ENCODE measurements at regions not wholly inside any gene's neighbourhood (a gene's known extent, or its start where the extent isn't known, plus 50 kb on each side); places are given as distances from the start of the nearest gene placed in this dataset.

DNA sequence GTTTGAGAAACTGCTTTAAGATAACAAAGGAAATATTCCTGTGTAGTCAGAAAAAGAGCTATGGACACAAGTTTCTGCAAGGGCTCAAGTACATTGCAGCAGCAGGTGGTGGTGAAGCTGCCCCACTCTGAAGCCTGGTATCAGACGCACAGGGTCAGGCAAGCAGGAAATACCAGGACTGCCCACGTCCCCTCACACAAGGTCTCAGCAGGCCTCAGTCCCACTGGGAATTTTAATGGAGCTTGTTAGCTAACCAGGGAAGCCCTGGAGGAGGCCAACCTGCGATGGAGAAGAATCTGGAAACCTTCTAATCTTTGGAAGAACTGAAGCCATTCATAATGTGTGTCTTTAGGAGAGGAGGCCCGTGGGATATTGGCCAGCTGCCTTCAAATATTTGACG lies 168.3 kb downstream of the UXS1 start:
- Histone ChIP-seq H3K4me1 (ENCODE audit: control insufficient read depth, insufficient read depth, low read length) (peaks cover 5% of the 10 kb centered on the region), H3K4me2 (ENCODE audit: low read length) (no peak overlapping the region), H3K9ac (ENCODE audit: low read depth, low read length) (no peak overlapping the region), H3K27me3 (ENCODE audit: control insufficient read depth, insufficient read depth, low read length) (peaks cover 26% of the 10 kb centered on the region), H3K4me3 (ENCODE audit: low read length) (no peak overlapping the region), H3K9me3 (replicated peaks; ENCODE audit: low read length) (no peaks in the 10 kb centered on the region), H3K36me3 (ENCODE audit: insufficient read depth, low read length) (no peaks in the 10 kb centered on the region)

DNA sequence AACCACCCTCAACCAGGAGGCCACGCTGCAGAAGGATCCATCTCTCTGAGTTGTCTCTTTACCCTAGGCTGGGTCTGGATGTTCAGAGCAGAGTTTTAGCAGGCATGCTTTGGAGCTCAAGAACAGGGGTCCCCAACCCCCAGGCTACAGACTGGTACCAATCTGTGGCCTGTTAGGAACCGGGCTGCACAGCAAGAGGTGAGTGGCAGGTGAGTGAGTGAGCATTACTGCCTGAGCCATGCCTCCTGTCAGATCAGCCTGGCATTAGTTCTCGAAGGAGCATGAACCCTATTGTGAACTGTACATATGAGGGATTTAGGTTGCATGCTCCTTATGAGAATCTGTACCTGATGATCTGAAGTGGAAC lies 172.5 kb downstream of the UXS1 start:
- no peaks in the 10 kb centered on the region for H3K36me3 ChIP-seq (ENCODE audit: insufficient read depth, low read length)
- H3K4me1 ChIP-seq (ENCODE audit: control insufficient read depth, insufficient read depth, low read length): no peaks in the 10 kb centered on the region
- H3K4me3 ChIP-seq (ENCODE audit: low read length): no peak overlapping the region
- no peak overlapping the region for H3K9ac ChIP-seq (ENCODE audit: low read depth, low read length)
- H3K9me3 ChIP-seq (replicated peaks; ENCODE audit: low read length): no peaks in the 10 kb centered on the region
- H3K27me3 ChIP-seq (ENCODE audit: control insufficient read depth, insufficient read depth, low read length): peaks cover 35% of the 10 kb centered on the region
- no peak overlapping the region for H3K4me2 ChIP-seq (ENCODE audit: low read length)

DNA sequence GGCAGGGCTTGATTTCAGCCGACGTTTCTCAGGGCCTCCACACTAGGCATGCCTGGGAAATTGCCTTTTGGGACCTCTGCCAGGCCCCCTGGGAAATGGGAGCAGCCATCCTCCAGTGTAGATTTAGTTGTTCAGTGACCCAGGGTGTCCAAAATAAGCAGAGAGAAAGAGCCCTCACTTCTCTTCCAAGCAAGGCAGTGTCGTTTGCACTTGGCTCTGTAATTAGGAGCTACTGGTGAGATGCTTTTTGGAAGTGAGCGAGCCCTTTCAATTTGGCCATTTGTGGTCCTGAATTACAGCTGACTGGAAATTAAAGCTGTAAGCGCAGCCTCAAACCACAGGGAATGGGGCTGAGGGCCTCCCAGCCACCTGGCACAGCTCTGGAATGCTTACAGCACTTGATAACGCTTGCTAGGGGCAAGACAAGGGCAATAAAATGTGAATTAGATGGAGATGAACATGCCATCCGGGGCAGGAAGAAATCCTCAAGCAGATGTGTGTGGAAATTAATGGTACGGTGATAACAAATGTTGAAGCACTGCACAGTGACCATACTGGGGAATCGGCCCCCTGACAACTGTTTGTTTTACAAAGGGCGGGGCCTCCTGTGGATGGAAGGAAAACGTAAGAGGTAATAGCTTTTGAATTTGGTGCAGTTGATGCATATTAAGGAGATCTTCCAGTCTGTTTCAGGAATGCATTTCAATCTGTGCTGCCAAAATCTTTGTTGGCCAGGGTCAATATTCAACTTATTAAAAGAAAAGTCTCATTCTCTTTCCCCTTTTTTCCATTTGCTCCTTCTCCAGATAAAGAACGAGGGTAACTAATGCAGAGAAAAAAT lies 173.1 kb downstream of the UXS1 start:
- H3K4me3 ChIP-seq (ENCODE audit: low read length): no peak overlapping the region
- no peak overlapping the region for H3K4me2 ChIP-seq (ENCODE audit: low read length)

DNA sequence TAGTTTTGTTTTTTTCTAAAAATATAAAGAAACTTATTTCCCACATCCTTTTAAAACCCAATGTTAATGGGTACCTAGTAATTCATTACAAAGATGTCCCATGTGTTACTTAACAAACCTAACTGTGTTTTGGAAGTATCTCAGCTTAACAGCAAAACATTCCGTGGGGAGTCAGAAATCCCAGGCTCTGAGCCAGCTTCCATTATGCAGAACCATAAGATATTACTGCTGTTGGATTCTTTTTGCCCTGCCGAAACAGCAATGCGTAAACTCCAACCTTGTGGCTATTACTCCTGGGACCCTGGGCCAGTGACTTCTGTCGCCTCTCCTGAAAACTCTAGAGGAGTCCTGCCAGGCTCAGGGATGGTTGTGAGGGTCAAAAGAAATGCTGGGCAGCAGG lies 174.1 kb downstream of the UXS1 start:
- H3K9me3 ChIP-seq (replicated peaks; ENCODE audit: low read length): no peaks in the 10 kb centered on the region
- H3K4me2 ChIP-seq (ENCODE audit: low read length): no peak overlapping the region
- peaks cover 36% of the 10 kb centered on the region for H3K27me3 ChIP-seq (ENCODE audit: control insufficient read depth, insufficient read depth, low read length)
- H3K9ac ChIP-seq (ENCODE audit: low read depth, low read length): no peak overlapping the region
- H3K4me3 ChIP-seq (ENCODE audit: low read length): no peak overlapping the region
- no peaks in the 10 kb centered on the region for H3K4me1 ChIP-seq (ENCODE audit: control insufficient read depth, insufficient read depth, low read length)
- H3K36me3 ChIP-seq (ENCODE audit: insufficient read depth, low read length): no peaks in the 10 kb centered on the region

More for the DNA sequence above, 173.1 kb downstream of the UXS1 start:
- Histone ChIP-seq H3K27me3 (ENCODE audit: control insufficient read depth, insufficient read depth, low read length) (peaks cover 36% of the 10 kb centered on the region), H3K36me3 (ENCODE audit: insufficient read depth, low read length) (no peaks in the 10 kb centered on the region), H3K9ac (ENCODE audit: low read depth, low read length) (no peak overlapping the region), H3K9me3 (replicated peaks; ENCODE audit: low read length) (no peaks in the 10 kb centered on the region), H3K4me1 (ENCODE audit: control insufficient read depth, insufficient read depth, low read length) (no peaks in the 10 kb centered on the region)

DNA sequence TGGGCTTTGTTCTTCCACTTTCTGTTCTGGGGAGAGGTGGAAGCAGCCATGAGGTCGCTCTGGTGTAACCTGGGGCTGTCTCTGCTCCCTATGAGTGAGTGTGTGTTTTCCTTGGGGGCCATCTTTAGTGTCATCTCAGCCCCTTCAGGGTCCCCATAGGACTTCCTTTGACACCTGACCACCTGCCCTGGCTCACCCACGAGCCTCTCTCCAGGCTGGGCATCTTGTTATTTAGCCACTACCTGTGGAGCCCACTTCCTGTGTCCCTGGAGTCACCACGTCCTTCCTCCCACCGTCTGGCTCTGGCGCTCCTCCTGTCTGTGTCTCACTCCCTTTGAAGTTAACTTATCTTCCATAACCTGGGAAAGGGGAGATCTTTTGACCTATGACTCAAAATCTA lies 176.0 kb downstream of the UXS1 start:
- peaks cover 26% of the 10 kb centered on the region for H3K27me3 ChIP-seq (ENCODE audit: control insufficient read depth, insufficient read depth, low read length)
- no peaks in the 10 kb centered on the region for H3K36me3 ChIP-seq (ENCODE audit: insufficient read depth, low read length)
- no peak overlapping the region for H3K9ac ChIP-seq (ENCODE audit: low read depth, low read length)
- no peaks in the 10 kb centered on the region for H3K4me1 ChIP-seq (ENCODE audit: control insufficient read depth, insufficient read depth, low read length)
- no peaks in the 10 kb centered on the region for H3K9me3 ChIP-seq (replicated peaks; ENCODE audit: low read length)
- H3K4me2 ChIP-seq (ENCODE audit: low read length): no peak overlapping the region
- H3K4me3 ChIP-seq (ENCODE audit: low read length): no peak overlapping the region

DNA sequence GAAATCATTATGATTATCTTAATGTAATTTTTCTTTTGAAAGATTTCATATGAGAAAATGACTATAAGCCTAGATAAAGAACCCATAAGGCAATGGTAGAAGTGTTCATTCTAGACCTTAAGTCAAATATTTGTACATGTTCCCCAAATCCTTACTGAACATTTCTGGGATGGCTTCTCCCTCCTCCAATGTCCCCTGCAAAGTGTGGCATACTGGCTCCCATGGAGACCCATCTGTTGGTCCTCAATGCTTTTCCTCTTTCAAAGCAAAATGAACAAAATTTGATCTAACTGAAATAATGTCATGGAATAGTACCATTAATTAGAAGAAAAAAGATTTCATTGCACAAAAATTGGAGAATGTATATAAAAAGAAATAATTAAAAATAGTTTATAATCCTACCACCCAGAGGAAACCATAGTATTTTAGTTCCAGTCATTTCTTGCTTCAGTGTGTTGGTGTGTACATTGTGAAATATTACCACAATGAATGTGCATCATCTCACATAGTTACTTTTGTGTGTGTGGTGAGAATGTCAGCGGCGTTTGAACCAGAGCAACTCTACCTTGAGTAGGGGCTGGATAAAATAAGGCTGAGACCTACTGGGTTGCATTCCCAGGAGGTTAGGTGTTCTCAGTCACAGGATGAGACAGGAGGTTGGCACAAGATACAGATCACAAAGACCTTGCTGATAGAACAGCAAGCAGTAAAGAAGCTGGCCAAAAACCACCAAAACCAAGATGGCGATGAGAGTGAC lies 181.3 kb downstream of the UXS1 start:
- Histone ChIP-seq H3K4me1 (ENCODE audit: control insufficient read depth, insufficient read depth, low read length) (no peaks in the 10 kb centered on the region), H3K27me3 (ENCODE audit: control insufficient read depth, insufficient read depth, low read length) (peaks cover 3% of the 10 kb centered on the region)

DNA sequence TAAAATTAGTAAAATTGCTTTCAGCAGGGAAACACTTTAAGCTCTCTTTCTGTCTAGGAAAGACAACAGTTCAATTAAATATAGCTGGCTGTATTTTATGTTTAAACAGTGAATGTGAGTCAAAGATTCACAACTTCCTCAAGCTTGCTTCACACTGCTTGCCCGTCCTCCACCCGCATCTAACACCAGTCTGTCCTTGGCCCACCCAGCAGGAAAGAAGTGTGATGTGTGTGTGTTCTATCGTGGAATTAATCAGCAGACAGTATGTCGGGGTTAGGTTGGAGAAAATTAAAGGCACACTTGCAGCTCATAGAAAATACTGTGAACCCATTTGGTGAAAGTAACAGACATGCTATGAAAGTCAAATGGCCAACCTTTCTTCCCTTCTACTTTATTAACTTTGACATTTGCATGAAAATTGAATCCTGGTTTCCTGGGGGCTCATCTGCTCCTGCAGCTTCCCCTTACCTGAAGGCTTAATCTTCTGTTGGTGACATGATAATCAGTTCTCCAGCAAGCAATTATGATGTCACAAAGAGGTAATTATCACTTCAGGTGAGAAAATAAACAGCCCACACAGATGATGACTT lies 182.0 kb downstream of the UXS1 start:
- no peak overlapping the region for H3K4me2 ChIP-seq (ENCODE audit: low read length)
- no peaks in the 10 kb centered on the region for H3K4me1 ChIP-seq (ENCODE audit: control insufficient read depth, insufficient read depth, low read length)
- no peaks in the 10 kb centered on the region for H3K36me3 ChIP-seq (ENCODE audit: insufficient read depth, low read length)
- peaks cover 3% of the 10 kb centered on the region for H3K27me3 ChIP-seq (ENCODE audit: control insufficient read depth, insufficient read depth, low read length)
- no peak overlapping the region for H3K9ac ChIP-seq (ENCODE audit: low read depth, low read length)
- H3K4me3 ChIP-seq (ENCODE audit: low read length): no peak overlapping the region
- no peaks in the 10 kb centered on the region for H3K9me3 ChIP-seq (replicated peaks; ENCODE audit: low read length)

More for the DNA sequence above, 181.3 kb downstream of the UXS1 start:
- no peaks in the 10 kb centered on the region for H3K9me3 ChIP-seq (replicated peaks; ENCODE audit: low read length)
- H3K36me3 ChIP-seq (ENCODE audit: insufficient read depth, low read length): no peaks in the 10 kb centered on the region
- H3K9ac ChIP-seq (ENCODE audit: low read depth, low read length): no peak overlapping the region
- no peak overlapping the region for H3K4me2 ChIP-seq (ENCODE audit: low read length)
- H3K4me3 ChIP-seq (ENCODE audit: low read length): no peak overlapping the region

DNA sequence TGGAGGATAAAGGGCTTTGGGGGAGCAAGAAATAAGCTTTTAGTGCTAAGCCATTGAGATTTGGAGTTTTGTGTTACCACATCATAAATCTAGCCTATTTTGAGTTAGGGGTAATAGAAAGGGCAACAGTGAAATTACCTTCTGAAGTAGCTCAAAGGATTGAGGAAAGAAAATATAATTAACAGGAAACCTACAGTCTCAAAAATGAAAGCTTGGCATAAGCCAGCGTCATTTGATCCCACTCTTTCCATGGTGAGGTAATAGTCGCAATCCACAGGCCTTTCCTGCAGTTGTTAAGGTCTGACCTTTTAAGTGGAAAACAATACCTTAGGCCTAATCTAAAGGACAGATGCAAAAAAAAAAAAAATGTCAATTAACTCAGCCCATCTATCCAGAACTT lies 182.7 kb downstream of the UXS1 start:
- H3K27me3 ChIP-seq (ENCODE audit: control insufficient read depth, insufficient read depth, low read length): no peaks in the 10 kb centered on the region
- no peaks in the 10 kb centered on the region for H3K36me3 ChIP-seq (ENCODE audit: insufficient read depth, low read length)
- no peak overlapping the region for H3K4me3 ChIP-seq (ENCODE audit: low read length)
- H3K4me2 ChIP-seq (ENCODE audit: low read length): no peak overlapping the region
- H3K9ac ChIP-seq (ENCODE audit: low read depth, low read length): no peak overlapping the region
- no peaks in the 10 kb centered on the region for H3K9me3 ChIP-seq (replicated peaks; ENCODE audit: low read length)
- no peaks in the 10 kb centered on the region for H3K4me1 ChIP-seq (ENCODE audit: control insufficient read depth, insufficient read depth, low read length)

DNA sequence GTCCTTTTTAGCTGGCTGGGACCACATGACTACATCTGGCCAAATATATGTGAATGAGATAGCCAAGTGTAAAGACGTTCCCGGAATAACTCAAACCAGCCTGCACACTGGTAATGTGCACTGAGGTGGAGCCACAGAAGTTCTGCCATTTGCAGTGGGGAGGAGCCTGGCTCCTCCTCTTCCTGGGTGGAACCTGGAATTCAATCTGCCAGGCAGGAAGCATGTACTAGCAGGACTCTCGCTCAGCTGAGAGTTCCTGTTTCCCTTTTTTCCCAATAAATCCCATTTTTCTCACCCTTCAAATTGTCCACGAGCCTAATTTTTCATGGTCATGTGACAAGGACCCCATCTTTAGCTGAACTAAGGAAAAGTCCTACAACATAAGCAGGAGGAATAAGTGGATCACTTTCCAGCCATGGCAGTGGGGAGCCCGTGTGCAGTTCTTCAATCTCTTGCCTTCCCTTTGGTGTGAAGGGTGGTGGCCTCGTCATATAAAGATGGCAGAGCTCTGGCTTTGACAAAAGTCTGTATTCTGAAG lies 183.2 kb downstream of the UXS1 start:
- Histone ChIP-seq H3K27me3 (ENCODE audit: control insufficient read depth, insufficient read depth, low read length) (no peaks in the 10 kb centered on the region), H3K4me2 (ENCODE audit: low read length) (no peak overlapping the region), H3K4me1 (ENCODE audit: control insufficient read depth, insufficient read depth, low read length) (no peaks in the 10 kb centered on the region), H3K9ac (ENCODE audit: low read depth, low read length) (no peak overlapping the region), H3K9me3 (replicated peaks; ENCODE audit: low read length) (no peaks in the 10 kb centered on the region), H3K4me3 (ENCODE audit: low read length) (no peak overlapping the region), H3K36me3 (ENCODE audit: insufficient read depth, low read length) (no peaks in the 10 kb centered on the region)

DNA sequence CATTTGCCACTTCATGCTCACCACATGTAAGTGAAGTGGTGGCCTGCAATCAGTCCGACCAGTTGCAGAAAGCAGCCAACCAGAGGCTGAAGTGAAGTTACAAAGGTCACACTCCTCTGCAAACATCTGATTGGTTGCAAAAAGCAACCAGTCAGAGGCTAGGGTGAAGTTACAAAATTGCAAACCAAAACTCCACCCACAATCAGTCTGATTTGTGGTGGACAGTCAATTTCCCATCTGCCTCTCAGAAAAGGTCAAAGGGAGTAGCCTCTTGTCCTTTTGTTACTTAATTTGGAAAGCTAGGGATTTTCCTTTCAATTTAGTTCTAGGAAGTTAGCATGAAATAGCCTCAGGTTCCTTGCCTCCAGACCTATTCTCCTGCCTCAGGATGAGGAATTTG lies 185.0 kb downstream of the UXS1 start:
- Histone ChIP-seq H3K9ac (ENCODE audit: low read depth, low read length) (no peak overlapping the region), H3K27me3 (ENCODE audit: control insufficient read depth, insufficient read depth, low read length) (no peaks in the 10 kb centered on the region), H3K4me3 (ENCODE audit: low read length) (no peak overlapping the region), H3K4me1 (ENCODE audit: control insufficient read depth, insufficient read depth, low read length) (no peaks in the 10 kb centered on the region), H3K4me2 (ENCODE audit: low read length) (no peak overlapping the region), H3K9me3 (replicated peaks; ENCODE audit: low read length) (no peaks in the 10 kb centered on the region), H3K36me3 (ENCODE audit: insufficient read depth, low read length) (no peaks in the 10 kb centered on the region)

DNA sequence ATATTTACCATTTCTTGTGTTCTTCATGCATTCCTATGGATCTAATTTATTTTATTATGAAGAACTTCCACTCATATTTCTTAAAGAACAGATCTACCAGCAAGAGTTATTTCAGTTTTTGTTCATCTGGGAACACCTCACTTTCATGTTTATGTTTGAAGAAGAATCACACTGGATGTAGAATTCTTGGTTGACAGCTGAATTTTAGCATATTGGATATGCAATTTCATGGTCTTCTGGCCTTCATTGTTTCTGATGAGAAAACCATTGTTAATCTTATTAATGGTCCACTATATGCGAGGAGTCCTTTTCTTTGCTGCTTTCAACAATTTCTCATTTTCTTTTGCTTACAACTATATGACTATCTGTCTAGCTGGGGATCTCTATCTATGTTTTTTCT lies 189.2 kb downstream of the UXS1 start:
- no peak overlapping the region for H3K9ac ChIP-seq (ENCODE audit: low read depth, low read length)
- no peaks in the 10 kb centered on the region for H3K36me3 ChIP-seq (ENCODE audit: insufficient read depth, low read length)
- H3K9me3 ChIP-seq (replicated peaks; ENCODE audit: low read length): no peaks in the 10 kb centered on the region
- no peak overlapping the region for H3K4me3 ChIP-seq (ENCODE audit: low read length)
- H3K4me1 ChIP-seq (ENCODE audit: control insufficient read depth, insufficient read depth, low read length): no peaks in the 10 kb centered on the region
- H3K27me3 ChIP-seq (ENCODE audit: control insufficient read depth, insufficient read depth, low read length): no peaks in the 10 kb centered on the region
- no peak overlapping the region for H3K4me2 ChIP-seq (ENCODE audit: low read length)
